Endometrium (tissue), 2 donors: ENCODE measurements at regions not wholly inside any gene's neighbourhood (a gene's known extent, or its start where the extent isn't known, plus 50 kb on each side); places are given as distances from the start of the nearest gene placed in this dataset.

Experiments used
- FAIRE-seq: peaks from 2 replicates; lab custom pipeline; 2012; peaks lifted over from hg19 to GRCh38; lab: Jason Lieb, UNC
- donor health status: control.
- donor health status: control.

DNA sequence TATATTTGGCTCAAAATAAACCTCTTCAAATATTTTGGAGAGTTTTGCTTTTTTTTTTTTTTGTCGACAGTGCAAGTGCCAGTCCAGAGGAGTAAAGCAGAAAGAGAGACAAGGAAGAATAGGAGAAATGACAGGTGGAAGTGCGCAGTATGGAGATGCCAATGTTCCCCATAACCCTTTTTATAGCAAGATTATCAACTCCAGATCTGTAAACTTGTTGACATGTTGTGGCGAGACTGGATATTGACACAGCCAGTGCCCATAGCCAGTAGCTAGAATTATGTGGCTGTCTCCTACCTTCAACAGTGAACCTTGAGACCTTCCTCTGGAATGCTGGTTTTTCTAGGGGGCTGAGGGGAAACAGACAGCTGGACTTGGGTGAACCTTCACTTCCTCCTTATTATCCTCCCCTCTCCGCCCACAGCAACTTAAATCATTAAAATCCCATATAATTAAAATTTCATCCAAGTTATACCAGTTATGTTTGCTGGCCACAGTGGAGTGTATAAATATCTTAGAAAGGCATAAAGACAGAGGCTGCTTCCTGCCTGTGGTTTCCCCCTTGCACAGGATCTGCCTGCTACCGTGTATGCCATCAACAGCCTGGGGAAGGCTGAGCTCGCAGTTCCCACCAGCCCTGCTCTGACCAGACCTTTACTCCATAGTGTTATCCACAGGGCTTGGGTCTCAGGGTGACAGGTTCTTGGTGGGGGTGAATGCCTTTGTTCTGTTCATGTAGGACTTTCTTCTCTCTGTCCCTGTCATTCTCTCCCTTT, 112.3 kb upstream of the ANKH start:
- FAIRE-seq: no peak

DNA sequence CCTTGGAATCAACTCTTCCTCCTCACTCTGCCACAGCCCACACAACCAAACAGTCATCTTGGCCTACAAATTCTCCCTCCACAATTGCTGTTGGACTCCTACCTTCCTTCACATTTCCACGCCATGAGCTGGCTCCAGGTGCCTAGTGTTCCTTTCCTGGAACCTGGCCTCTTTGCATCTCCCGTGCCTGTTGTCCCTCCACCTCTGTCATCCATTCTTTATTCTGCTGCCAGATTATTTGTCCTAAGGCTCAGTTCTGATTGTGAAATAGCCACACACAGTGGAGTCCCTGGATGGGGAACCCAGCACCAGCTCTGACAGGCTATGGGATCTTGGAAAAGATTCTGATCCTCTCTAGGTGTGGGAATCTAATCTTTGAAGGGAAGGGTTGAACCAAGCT, 109.1 kb upstream of the ANKH start:
- FAIRE-seq: no peak

DNA sequence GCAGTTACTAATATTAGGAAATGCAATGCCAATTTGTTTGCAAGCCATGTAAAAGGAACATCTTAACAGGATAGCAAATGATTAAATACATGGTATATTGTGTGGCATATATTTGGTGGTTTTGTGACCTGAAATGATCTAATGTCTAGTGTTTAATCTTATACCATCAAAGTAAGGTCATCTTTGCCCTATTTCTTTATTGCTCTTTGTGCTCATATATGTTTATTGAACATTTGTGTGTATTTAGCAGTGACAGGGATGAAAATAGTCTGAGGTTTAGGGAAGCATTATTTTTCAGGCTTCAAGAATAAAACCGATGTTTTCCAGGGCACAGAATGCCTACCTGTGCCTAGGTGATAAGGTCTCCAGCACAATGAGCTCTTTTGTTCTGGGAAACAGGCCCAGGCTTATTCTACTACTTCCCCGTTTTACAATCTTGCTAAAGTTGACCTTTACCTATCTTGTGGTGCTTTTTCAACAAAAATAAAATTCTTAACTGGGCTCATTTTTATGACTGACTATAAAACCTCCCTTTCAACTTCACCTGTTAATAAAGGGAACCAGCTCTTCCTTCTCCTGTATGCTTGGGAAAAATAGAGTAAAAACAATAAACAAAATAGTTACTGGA, 105.6 kb upstream of the ANKH start:
- FAIRE-seq: no peak

DNA sequence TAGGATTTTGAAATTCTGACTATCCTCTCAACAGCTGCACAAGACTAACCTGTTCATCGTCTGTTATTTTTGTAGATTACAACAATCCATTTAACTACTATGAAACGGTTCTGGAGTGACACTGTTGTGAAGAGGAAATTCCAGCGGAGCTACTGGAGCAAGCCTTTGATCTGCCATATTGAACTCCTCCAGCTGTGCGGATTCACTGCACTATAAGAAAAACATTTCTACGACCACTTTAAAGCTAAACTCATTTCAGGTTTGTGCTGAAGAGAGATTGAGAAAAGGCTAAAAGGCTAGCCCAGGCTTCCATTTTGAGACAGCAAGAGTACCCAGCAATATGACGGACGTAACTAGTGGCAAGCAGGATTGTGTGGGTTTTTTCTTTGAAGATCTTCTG, 104.9 kb upstream of the ANKH start:
- FAIRE-seq: no peak

DNA sequence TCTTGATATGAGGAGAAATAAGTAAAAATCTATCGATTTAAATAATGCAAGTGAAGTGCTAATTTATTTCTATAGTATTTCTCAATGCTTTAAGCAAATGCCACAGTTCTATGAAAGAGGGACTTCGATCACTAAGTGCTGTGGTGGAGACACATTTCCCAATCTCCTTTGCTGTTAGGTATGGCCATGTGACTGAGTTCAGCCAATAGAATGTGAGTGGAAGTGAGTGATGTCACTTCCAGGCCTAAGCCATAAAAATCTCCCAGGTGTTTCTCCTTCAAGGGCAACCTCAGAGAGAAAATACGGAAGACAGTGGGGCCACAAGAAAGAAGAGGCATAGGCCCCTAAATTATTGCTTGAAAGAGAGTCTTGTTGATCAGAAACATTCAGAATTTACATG, 100.3 kb upstream of the ANKH start:
- no peak for FAIRE-seq

GRCh38 chr5:14968796-14969195, 97.2 kb upstream of the ANKH start:
- FAIRE-seq: no peak

DNA sequence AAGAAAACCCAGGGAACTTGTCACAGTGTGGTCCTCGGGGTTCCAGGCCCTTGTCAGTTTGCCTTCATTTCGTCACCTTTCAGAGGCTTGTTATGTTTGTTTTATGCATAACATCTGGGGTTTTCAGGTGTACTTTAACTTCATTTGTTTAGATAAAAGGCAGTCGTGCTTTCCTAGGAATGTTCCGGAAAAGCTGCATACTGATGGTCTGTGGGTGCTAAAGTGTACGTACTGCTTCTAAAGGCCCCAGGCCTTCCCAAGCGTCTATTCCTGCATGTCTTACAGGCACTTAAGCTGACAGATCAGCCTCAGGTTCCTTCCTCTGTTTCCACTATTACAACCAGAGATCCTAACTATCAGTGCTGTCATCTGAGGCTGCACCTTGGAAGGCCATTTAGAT, 95.6 kb upstream of the ANKH start:
- no peak for FAIRE-seq

DNA sequence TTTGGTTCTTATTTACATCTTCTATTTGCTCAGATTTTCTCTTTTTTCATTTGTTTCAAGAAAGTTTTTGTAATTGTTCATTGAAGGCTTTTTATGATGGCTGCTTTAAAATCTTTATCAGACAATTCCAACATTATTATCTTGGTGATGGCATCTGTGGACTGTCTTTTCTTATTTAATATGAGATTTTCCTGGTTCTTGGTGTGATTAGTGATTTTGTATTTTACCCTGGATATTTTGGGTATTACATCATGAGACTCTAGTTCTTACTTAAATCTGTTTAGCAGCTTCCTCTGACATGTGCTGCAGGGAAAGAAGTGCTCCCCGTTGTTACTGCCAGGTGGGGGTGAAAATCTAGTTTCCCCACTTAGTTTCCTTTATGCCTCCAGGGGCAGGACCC, 94.2 kb upstream of the ANKH start:
- no peak for FAIRE-seq

- no peak for FAIRE-seq
Observed at GRCh38 chr5:14962604-14963003, 91.0 kb upstream of the ANKH start.

GRCh38 chr5:14960120-14960462, 88.5 kb upstream of the ANKH start:
- no peak for FAIRE-seq

DNA sequence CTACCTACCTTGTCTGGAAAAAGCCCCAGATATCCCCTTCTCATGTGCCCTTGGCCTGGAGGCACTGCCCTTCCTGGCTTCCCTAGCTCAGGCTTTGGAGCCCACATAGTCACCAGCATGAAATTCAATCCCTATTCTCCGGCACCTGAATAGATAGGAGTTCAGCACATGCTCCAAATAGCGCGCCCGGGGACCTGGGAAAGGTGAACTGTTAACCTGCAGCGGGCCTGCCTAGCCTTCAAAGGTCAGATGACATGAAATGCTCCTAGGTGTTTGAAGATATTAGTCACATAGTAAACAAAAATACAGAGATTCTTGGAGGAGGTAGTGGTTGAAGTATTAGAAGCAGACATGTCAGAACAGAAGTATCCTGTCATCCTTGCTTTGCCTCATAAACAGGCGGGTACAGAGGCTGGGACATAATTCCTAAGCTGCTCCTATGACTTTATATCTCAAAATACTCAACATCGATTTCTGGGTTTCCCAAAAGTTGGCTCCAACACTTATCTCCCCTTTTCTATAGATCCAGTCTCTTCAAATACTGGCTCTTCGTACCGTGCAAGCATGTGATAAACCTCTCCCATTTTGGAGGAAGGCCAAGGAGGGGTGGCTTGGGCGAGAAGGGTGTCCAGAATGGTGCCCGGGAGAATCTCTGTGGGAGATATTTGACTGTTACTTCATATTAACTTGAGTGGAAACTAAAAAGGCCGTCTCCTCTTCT, 88.0 kb upstream of the ANKH start:
- no peak for FAIRE-seq

DNA sequence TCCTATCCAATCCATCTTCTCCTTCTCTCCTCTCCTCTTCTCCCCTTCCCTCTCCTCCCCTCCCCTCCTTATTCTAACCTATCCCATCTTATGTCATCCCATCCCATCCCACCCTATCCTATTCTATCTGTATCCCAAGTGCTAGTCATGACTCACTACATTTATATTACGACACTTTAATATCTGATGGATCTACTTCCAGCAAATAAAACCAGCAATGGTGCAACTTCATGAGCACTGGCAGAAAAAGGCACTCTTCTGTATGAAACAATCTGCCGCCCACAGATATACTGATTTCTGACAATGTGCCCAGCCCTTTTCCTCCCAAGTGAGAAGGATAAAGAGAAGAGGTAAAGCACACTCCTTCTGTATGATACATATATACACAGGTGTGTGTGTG, 86.6 kb upstream of the ANKH start:
- no peak for FAIRE-seq

DNA sequence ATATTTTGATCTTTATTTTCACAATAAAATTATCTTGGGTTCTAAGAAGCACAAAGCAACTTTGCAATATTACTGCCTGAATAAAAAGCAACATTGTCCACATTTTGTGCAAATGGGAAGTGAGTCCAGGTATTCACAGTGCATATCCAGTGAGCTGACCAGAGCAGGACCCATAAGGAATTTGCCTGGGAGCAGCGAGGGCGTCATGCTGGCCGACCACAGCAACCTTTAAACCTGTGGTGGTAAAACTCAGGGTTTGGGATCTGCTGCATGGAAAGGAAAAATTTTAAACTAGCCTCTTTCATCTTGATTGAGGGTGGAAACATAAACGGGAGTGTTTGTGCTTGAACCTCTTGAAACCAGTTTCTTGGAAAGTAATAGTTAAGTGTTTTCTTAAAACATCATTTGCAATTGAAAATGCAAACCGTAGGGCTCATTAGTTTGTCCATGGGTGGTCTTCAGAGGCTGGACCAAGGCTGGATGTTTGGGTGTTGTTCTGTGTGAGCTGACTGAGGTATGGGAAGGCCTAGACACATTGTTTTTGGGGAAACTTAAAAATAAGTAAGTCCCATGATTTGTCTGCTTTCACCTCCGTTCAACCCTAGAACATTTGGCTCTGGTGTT, 85.0 kb upstream of the ANKH start:
- FAIRE-seq: no peak

DNA sequence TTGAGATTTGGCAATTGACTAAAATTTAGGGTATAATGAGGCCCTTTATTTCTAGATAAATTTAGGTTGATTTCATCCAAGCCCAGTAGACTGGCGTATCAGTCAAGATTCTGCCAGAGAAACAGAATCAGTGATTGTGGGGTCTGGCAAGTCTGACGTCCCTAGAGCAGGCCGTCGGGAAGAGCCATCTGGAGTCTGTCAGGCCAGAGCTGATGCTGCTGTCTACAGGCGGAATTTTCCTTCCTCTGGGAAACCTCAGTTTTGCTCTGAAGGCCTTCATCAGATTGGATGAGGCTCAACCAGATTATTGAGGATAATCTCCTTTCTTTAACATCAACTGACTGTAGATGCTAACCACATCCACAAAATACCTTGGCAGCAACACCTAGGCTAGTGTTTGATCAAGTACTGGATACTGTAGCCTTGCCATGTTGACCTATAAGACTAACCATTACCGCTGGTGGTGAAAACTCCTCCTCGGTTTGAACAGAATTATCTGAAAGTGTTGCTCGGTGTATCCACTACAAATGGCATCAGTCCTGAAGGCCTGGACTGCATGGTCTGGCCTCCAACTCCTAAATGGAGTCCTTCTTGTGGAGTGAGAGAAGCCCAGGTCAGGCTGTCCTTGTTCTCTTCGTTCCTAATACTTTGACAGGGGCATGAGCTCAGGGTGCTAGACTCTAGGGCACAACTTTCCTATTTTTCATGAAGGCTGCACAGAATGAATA, 83.2 kb upstream of the ANKH start:
- FAIRE-seq: no peak

- no peak for FAIRE-seq
Observed at GRCh38 chr5:14954216-14954615, 82.6 kb upstream of the ANKH start.

GRCh38 chr5:14953075-14953607, 81.6 kb upstream of the ANKH start:
- FAIRE-seq: no peak

DNA sequence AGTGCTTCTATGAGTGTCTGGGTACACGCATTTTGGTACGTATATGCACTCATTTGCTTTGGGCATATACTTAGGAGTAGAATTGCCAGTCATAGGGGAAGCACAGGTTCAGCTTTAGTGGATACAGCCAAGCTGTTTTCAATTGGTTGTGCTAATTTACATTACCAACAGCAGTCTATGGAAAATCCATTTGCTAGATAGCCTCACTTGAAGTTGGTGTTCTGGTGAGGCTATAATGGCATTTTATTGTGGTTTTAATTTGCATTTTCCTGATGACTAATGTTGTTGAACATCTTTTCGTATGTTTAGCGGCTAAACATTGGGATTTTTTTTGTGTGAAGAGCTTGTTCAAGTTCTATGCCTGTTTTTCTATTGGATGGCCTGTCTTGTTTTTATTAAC, 76.8 kb upstream of the ANKH start:
- no peak for FAIRE-seq

DNA sequence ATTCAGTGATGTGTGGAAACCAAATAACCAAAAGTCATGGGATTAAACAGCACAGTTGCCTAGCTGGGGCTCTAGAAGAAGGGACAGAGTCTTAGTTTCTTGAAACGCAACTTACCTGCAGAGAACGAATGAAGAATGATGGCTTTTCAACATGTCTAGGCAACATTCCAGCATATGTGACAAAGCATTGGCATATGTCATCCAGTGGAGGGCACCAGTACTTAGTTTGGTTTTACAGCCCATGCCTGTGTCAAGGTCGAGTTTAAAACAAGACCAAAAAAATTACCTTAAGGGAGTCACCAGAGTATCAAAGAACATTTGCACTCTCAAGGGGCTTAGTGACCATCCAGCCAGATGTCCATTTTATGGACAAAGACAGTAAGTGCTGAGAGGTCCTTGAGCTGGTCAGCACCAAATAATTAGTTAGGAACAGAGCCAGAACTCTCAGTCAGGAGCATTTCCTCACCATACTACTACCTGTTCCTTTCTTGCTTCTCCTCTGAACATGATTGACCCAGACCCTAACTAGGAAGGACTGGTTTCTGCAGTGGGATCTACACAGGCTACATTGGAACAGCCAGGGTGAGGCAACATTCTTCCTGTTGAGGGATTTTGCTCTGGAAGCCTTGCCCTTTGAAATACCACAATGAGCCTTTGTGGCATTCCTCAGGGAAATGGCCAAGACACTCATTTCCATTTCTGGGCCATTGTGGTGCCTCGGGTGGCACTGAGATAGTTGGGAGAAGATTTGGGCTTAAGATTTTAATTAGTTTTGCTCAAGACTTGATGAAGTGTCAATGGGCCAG, 75.4 kb upstream of the ANKH start:
- no peak for FAIRE-seq

DNA sequence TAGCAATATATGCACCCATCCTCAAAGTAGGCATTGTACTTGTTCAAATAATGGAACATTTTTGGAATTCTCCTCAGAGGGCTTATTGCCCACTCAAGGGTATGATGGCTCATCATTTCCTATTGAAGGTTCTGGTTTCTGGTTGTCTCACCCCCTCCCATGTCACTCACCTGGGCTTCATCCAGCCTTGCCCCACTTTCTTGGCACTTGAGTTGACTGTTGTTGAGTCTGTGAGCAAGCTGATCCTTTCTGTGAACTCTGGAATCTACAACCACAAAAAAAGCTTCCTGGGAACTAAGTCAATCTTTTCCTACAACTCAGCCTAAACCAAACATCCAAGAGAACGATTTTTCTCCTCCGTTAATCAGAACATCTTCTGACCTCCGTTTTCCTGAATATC, 73.9 kb upstream of the ANKH start:
- no peak for FAIRE-seq

- no peak for FAIRE-seq
Observed at GRCh38 chr5:14944996-14945395, 73.4 kb upstream of the ANKH start.

- FAIRE-seq: no peak
Observed at GRCh38 chr5:14944350-14944739, 72.8 kb upstream of the ANKH start.
